Stomach (tissue), 4 donors: ENCODE measurements at regions not wholly inside any gene's neighbourhood (a gene's known extent, or its start where the extent isn't known, plus 50 kb on each side); places are given as distances from the start of the nearest gene placed in this dataset.

Experiments used
- CTCF ChIP-seq, 7 experiments: fragments of 450-650 bp in 4 of 7; fragments of 200-600 bp in 3 of 7; sonication (generic) in 3 of 7; IDR thresholded peaks; one replicate each; pipeline ENCODE4 v1.5.1; 2016 to 2019; ENCODE audit warnings: antibody characterized with exemption in 7 of 7, control low read depth in 2 of 7, mild to moderate bottlenecking in 1 of 7
- EP300 ChIP-seq: sonication (generic); formaldehyde crosslinking; IDR thresholded peaks from one replicate; pipeline ENCODE4 v1.6.1; 2017; ENCODE audit warnings: antibody characterized with exemption
- POLR2A ChIP-seq, 4 donors: fragments of 450-650 bp; IDR thresholded peaks; one replicate each; pipeline ENCODE4 v1.6.1; 2016; ENCODE audit warnings: antibody characterized with exemption in 4 of 4, control low read depth in 2 of 4, mild to moderate bottlenecking in 1 of 4, moderate library complexity in 1 of 4
- POLR2AphosphoS5 ChIP-seq, 3 donors: sonication (generic); formaldehyde crosslinking; IDR thresholded peaks; one replicate each; pipeline ENCODE4 v1.6.1; 2016; ENCODE audit warnings: antibody characterized with exemption in 3 of 3

- TF ChIP-seq CTCF (IDR thresholded peaks at IDR 0.05) (no peak), POLR2A (IDR thresholded peaks at IDR 0.05) (no peak), POLR2AphosphoS5 (IDR thresholded peaks at IDR 0.05) (peak; percentile 23 to 32 (median 27)), EP300 (no peak)
Measured at GRCh38 chr10:29849126-29849833, 210.1 kb downstream of the JCAD start.
